ENCODE measurements at regions not wholly inside any gene's neighbourhood (a gene's known extent, or its start where the extent isn't known, plus 50 kb on each side); places are given as distances from the start of the nearest gene placed in this dataset.

GRCh38 chr3:16114429-16114828 lies 60.1 kb upstream of the GALNT15 start:
- H3K27ac ChIP-seq (ENCODE audit: low read length) = no peak overlapping the region
- H3K4me1 ChIP-seq (ENCODE audit: control insufficient read depth, insufficient read depth, low read length) = no peaks in the 10 kb centered on the region
- H3K4me3 ChIP-seq (ENCODE audit: low read length) = no peak overlapping the region
- no peaks in the 10 kb centered on the region for H3K36me3 ChIP-seq (ENCODE audit: control insufficient read depth, insufficient read depth, low read length)
- Mint-ChIP-seq H3K4me3 (no peak overlapping the region), H3K9me3 (no peaks in the 10 kb centered on the region), H3K27ac (no peak overlapping the region), H3K4me1 (no peaks in the 10 kb centered on the region), H3K36me3 (no peaks in the 10 kb centered on the region), H3K27me3 (ENCODE audit: low read depth in 2 of 2) (no peaks in the 10 kb centered on the region)
- no peaks in the 10 kb centered on the region for H3K9me3 ChIP-seq (ENCODE audit: control insufficient read depth, insufficient read depth, low read length)
- WGBS (ENCODE audit: insufficient coverage) = no CpG with 5 or more reads among the region's 2 CpGs
- ATAC-seq (no peak), DNase-seq (no peak)
- no peaks in the 10 kb centered on the region for H3K27me3 ChIP-seq (ENCODE audit: control insufficient read depth, insufficient read depth, low read length)
- intact Hi-C loops (cut with micrococcal nuclease) = no loop called here
- no peak for TF ChIP-seq CTCF (IDR thresholded peaks at IDR 0.05)

- Histone ChIP-seq H3K4me3 (ENCODE audit: low read length) (no peak overlapping the region), H3K9me3 (ENCODE audit: control insufficient read depth, insufficient read depth, low read length) (no peaks in the 10 kb centered on the region), H3K27ac (ENCODE audit: low read length) (no peak overlapping the region), H3K4me1 (ENCODE audit: control insufficient read depth, insufficient read depth, low read length) (no peaks in the 10 kb centered on the region), H3K27me3 (ENCODE audit: control insufficient read depth, insufficient read depth, low read length) (no peaks in the 10 kb centered on the region), H3K36me3 (ENCODE audit: control insufficient read depth, insufficient read depth, low read length) (no peaks in the 10 kb centered on the region)
- no peak overlapping the region for H3K27ac Mint-ChIP-seq
- H3K36me3 Mint-ChIP-seq = no peaks in the 10 kb centered on the region
- no peak overlapping the region for H3K4me3 Mint-ChIP-seq
- WGBS (ENCODE audit: insufficient coverage) = 90% methylated on average over 3 of the region's 3 CpGs
- intact Hi-C loops (cut with micrococcal nuclease) = no loop called here
- no peak for ATAC-seq
- no peaks in the 10 kb centered on the region for H3K9me3 Mint-ChIP-seq
- no peak for DNase-seq
- no peaks in the 10 kb centered on the region for H3K4me1 Mint-ChIP-seq
- TF ChIP-seq CTCF (IDR thresholded peaks at IDR 0.05) = no peak
- peaks cover 0 to 1% of the 10 kb centered on the region in 2 donors for H3K27me3 Mint-ChIP-seq (ENCODE audit: low read depth in 2 of 2)
Measured at GRCh38 chr3:16114930-16115329, 59.5 kb upstream of the GALNT15 start.

GRCh38 chr3:16118396-16118795 lies 56.1 kb upstream of the GALNT15 start:
- H3K27ac ChIP-seq (ENCODE audit: low read length) = no peak overlapping the region
- H3K36me3 Mint-ChIP-seq = no peaks in the 10 kb centered on the region
- WGBS (ENCODE audit: insufficient coverage) = 95% methylated on average over 9 of the region's 9 CpGs
- H3K4me1 Mint-ChIP-seq = no peaks in the 10 kb centered on the region
- no peak for TF ChIP-seq CTCF (IDR thresholded peaks at IDR 0.05)
- no peak overlapping the region for H3K4me3 Mint-ChIP-seq
- no peaks in the 10 kb centered on the region for H3K9me3 Mint-ChIP-seq
- H3K27ac Mint-ChIP-seq = no peak overlapping the region
- ATAC-seq (no peak), DNase-seq (no peak)
- H3K4me3 ChIP-seq (ENCODE audit: low read length) = no peak overlapping the region
- no peaks in the 10 kb centered on the region for H3K27me3 ChIP-seq (ENCODE audit: control insufficient read depth, insufficient read depth, low read length)
- no peaks in the 10 kb centered on the region for H3K36me3 ChIP-seq (ENCODE audit: control insufficient read depth, insufficient read depth, low read length)
- peaks cover 0 to 7% of the 10 kb centered on the region in 2 donors for H3K27me3 Mint-ChIP-seq (ENCODE audit: low read depth in 2 of 2)
- no peaks in the 10 kb centered on the region for H3K9me3 ChIP-seq (ENCODE audit: control insufficient read depth, insufficient read depth, low read length)
- no peaks in the 10 kb centered on the region for H3K4me1 ChIP-seq (ENCODE audit: control insufficient read depth, insufficient read depth, low read length)
- intact Hi-C loops (cut with micrococcal nuclease) = no loop called here

- Histone ChIP-seq H3K36me3 (ENCODE audit: control insufficient read depth, insufficient read depth, low read length) (no peaks in the 10 kb centered on the region), H3K4me1 (ENCODE audit: control insufficient read depth, insufficient read depth, low read length) (no peaks in the 10 kb centered on the region), H3K27me3 (ENCODE audit: control insufficient read depth, insufficient read depth, low read length) (no peaks in the 10 kb centered on the region), H3K27ac (ENCODE audit: low read length) (no peak overlapping the region), H3K4me3 (ENCODE audit: low read length) (no peak overlapping the region), H3K9me3 (ENCODE audit: control insufficient read depth, insufficient read depth, low read length) (no peaks in the 10 kb centered on the region)
- H3K27ac Mint-ChIP-seq = no peak overlapping the region
- H3K27me3 Mint-ChIP-seq (ENCODE audit: low read depth in 2 of 2) = peaks cover 0 to 7% of the 10 kb centered on the region in 2 donors
- no peaks in the 10 kb centered on the region for H3K9me3 Mint-ChIP-seq
- DNase-seq (no peak), ATAC-seq (no peak)
- H3K4me1 Mint-ChIP-seq = no peaks in the 10 kb centered on the region
- TF ChIP-seq CTCF (IDR thresholded peaks at IDR 0.05) = no peak
- intact Hi-C loops (cut with micrococcal nuclease) = no loop called here
- H3K36me3 Mint-ChIP-seq = no peaks in the 10 kb centered on the region
- H3K4me3 Mint-ChIP-seq = no peak overlapping the region
Measured at GRCh38 chr3:16119887-16120286, 54.6 kb upstream of the GALNT15 start.
